ES-I3 (cell line): ENCODE measurements at regions not wholly inside any gene's neighbourhood (a gene's known extent, or its start where the extent isn't known, plus 50 kb on each side); places are given as distances from the start of the nearest gene placed in this dataset.

Experiments
- H3K36me3 ChIP-seq: 2 replicates; pipeline ENCODE4 v1.6.1; 2013; ENCODE audit warnings: mild to moderate bottlenecking, low read length, control low read depth, moderate library complexity; ENCODE audit not compliant: insufficient read depth
- H3K4me1 ChIP-seq: 2 replicates; pipeline ENCODE4 v1.6.1; 2013; ENCODE audit warnings: mild to moderate bottlenecking, control low read depth, low read length; ENCODE audit not compliant: insufficient read depth
- H3K9ac ChIP-seq: 2 replicates; pipeline ENCODE4 v1.6.1; 2013; ENCODE audit warnings: low read depth, mild to moderate bottlenecking, low read length, moderate library complexity
- H3K9me3 ChIP-seq: 2 replicates; pipeline ENCODE4 v1.6.1; 2013; ENCODE audit warnings: mild to moderate bottlenecking, low read length, moderate library complexity; ENCODE audit not compliant: control insufficient read depth, insufficient read depth

DNA sequence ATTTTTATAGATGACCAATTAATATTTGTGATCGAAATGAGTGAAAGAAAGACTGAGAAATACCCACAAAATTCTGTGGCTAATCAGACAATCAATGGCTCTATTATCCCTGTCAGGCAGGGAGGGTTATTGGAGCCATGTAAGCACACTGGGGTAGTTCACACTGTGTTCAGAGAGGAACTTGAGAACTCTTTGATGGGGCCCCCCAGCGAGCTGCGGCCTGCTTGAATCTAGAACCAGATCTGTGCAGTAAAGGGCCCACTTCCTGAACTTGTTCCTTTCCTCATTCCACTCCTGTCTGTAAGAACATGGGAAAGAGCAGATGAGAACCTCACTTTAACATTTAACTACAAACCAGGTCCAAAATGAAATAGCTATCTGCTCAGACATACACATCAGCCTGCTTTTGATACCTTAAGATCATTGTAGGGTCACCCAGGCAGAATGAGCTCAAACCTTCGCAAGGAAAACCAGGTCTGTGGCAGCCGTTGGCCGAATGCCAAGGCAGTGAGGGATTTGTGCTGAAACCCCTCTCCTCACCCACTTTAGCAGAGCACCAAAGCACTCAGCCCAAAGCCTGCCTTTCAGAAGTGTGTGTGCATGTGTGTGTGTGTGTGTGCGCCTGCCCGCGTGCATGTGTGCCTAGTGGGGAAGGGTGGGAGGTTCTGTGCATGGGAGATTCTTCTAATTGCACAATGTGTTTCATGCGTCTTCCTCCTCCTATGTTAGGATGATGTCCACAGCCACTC is 365.6 kb upstream of the MGMT start:
- H3K4me1 ChIP-seq = no peaks in the 10 kb centered on the region
- no peaks in the 10 kb centered on the region for H3K9me3 ChIP-seq
- H3K36me3 ChIP-seq = no peaks in the 10 kb centered on the region
- H3K9ac ChIP-seq = no peak overlapping the region

DNA sequence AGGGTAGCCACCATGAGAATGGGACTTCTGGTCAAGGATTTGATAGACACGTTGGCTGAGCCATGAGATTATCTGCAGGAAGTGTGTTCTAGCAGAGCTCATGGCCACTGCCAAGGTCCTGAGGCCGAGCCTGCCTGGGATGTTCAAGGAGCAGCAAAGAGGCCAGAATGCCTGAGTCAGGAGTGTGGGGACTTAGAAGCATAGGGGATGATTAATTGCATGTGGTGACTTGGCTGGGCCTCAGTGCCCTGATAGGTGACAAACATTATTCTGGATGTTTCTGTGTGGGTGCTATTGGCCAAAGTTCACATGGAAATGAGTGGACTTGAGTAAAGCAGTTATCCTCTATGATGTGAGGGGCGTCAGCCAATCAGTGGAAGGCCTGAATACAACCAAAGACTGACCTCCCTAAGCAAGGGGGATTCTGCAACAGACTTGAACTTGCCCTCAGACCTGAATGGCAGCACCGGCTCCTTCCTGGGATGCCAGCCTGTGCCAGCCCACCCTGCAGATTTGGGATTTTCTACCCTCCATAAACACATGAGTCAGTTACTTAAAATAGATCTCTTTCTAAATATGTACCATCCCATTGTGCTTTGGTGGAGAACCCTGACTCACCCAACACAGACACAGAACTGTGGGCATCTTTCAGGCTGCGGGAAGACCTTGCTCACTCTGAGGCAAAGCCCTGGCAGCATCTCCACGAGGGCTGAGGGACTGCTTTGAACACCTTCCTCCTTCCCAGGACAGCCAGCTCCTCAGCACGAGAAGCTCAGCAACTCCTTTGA is 363.9 kb upstream of the MGMT start:
- H3K36me3 ChIP-seq = no peaks in the 10 kb centered on the region
- no peaks in the 10 kb centered on the region for H3K4me1 ChIP-seq
- H3K9me3 ChIP-seq = no peaks in the 10 kb centered on the region
- H3K9ac ChIP-seq = no peak overlapping the region

DNA sequence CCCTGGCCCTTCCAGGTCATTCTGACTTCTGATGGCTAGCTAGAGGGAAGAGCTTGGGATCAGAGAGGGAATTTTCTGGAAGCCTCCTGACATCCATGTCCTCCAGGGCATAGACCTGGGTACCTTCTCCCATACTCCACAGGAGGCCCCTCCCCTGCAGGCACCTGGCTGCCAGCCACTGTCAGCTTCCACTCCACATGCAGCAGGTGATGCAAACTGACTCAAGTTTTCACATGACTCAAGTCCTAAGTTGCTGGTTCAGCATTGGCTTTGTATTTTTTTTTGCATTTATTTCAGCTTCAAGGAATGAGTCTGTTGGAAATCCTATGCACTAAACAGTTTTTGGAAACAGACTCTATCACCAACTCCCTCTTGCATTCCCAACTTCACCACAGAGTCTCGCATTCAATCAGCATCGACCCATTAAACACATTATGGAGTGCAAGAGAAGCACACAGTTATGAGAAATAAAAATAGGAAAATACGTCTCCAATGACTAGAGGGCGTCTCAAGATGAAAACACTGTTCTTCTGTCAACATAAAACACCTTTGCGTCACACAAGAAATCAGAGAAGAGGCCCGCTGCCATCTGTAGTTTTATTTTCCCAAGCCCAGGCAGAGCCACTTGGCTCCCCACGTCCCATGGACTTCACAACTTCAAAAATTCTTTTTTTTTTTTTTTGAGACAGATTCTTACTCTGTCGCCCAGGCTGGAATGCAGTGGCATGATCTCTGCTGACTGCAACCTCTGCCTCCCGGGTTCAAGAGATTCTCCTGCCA is 362.6 kb upstream of the MGMT start:
- no peaks in the 10 kb centered on the region for H3K9me3 ChIP-seq
- no peak overlapping the region for H3K9ac ChIP-seq
- H3K4me1 ChIP-seq = no peaks in the 10 kb centered on the region
- H3K36me3 ChIP-seq = no peaks in the 10 kb centered on the region

DNA sequence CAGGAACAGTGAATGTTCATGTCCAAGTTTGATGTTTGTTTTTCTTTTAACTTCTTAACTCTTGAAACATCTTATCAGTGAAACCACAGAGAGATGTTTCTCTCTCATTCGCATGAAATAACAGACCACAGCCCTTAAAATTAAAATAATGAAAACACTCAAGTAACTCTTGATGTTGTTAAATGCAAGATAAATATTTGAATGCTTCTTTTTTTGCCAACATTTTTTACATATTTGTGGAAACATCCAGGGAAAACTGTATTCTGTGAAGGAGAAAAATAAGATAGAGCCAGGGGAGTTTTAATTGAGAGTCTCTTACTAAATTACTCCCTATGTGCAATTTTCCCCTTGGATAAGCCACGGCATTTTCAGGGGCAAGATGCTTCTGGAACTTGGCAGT is 361.8 kb upstream of the MGMT start:
- no peaks in the 10 kb centered on the region for H3K9me3 ChIP-seq
- H3K36me3 ChIP-seq = no peaks in the 10 kb centered on the region
- H3K9ac ChIP-seq = no peak overlapping the region
- no peaks in the 10 kb centered on the region for H3K4me1 ChIP-seq

DNA sequence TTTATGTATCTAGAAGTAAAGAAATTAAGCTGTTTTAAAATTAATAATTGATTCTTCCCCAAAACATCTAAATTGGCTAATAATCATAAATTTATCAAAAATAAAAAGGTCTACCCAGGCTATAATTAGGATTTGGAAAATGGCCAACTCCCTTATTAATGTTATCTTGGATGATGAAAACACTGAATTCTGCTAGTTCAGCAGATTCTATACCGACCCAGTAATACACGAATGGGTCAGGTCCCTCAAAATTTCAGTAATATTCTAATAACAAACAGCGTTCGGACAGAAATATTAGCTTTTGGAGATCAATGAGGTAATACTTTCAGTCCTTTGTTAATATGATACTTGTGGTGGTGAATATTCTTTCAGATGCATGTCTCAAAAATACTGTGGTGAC is 360.7 kb upstream of the MGMT start:
- Histone ChIP-seq H3K36me3 (no peaks in the 10 kb centered on the region), H3K9ac (no peak overlapping the region), H3K9me3 (no peaks in the 10 kb centered on the region), H3K4me1 (no peaks in the 10 kb centered on the region)

DNA sequence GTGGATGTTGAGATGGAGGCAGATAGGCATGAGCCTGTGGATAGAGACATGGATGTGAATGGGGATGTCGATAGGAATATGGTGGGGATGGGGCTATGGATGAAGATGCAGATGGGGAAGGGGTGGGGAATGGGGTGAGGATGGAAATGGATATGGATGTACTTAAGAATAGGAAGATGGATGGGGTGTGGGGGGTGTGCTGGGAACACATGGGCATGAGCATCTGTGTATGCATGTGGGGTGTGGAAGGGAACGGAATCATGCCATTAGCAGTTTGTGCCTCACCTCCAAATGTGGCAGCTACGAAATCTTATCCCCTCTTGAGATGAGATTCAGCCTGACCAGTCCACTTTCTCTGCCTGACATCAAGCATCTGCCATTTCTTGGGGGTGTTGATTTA is 359.5 kb upstream of the MGMT start:
- no peaks in the 10 kb centered on the region for H3K4me1 ChIP-seq
- H3K9ac ChIP-seq = no peak overlapping the region
- no peaks in the 10 kb centered on the region for H3K36me3 ChIP-seq
- no peaks in the 10 kb centered on the region for H3K9me3 ChIP-seq

DNA sequence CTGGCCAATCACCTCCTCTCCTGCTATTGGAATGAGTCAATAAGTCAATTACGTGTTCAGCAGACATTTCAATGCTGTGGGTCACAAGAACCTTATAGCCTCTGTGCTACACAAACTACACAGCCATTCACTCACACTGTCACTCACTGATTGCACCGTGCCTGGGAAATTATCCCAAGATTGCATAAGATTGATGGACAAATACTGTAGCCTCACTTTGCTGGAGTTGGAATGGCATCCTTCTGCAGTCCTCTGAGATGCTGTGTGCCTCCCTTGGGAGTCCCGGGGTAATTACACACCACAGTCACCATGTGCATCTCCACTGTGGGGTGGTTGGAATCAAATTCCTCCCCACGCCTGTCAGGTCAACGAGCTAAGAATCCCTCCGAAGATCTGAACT is 358.7 kb upstream of the MGMT start:
- Histone ChIP-seq H3K36me3 (no peaks in the 10 kb centered on the region), H3K4me1 (no peaks in the 10 kb centered on the region), H3K9ac (no peak overlapping the region), H3K9me3 (no peaks in the 10 kb centered on the region)

DNA sequence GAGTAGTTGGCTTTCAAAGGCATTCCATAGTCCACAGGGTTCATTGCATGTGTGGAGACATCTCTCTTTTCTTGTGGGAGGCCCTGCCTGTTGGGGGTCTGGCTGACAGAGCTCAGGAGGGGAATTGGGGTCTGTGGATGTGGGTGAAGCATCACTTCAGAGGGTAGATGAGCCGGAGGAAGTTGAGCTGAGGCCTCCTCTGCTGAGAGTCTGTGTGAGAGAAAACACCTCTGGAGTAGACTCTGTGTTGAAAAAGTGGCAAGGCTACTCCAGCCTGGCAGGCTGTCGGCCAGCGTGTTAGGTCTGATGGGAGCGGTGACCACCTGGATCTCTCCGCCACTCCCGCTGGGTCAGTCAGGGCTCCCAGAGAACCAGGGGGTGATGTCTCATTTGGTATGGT is 358.0 kb upstream of the MGMT start:
- no peaks in the 10 kb centered on the region for H3K9me3 ChIP-seq
- no peaks in the 10 kb centered on the region for H3K4me1 ChIP-seq
- no peak overlapping the region for H3K9ac ChIP-seq
- H3K36me3 ChIP-seq = no peaks in the 10 kb centered on the region

DNA sequence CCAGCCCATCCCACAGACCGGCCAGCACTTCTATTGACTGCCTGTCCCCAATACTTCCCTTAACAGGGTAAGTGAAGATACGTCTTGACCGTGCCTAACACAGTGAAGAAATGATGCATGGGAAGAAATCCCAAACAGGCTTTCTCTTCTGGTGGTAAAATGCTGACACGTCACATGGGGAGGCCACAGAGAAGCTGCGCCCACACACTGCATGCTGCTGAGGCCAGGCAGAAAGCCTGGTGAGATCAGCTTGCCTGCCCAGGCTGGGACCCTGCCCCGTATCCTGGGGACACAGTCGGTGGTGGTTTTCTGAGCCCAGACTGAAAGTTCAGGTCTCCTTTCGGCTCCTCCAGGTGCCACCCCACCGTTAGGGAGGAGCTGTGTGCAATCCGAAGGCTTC is 356.3 kb upstream of the MGMT start:
- no peaks in the 10 kb centered on the region for H3K36me3 ChIP-seq
- no peaks in the 10 kb centered on the region for H3K4me1 ChIP-seq
- no peak overlapping the region for H3K9ac ChIP-seq
- no peaks in the 10 kb centered on the region for H3K9me3 ChIP-seq

DNA sequence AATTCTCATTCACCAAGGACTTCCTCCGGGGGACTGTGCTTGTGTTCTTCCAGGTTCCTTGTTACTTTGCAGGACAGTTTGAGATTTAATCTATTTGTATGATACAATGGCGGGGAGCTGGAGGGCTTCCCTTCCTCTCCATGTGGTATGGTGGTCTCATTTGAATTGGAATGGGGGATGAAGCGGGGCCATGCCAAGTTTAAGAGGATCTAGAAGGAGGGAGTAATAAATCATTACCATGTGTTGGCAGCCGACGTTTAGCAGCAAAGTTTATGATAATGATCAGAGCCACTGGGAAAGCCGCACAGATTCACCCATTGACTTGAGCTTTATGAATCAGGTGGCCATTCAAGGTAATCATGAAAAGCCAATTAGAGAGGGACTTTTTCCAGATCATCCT is 355.1 kb upstream of the MGMT start:
- Histone ChIP-seq H3K4me1 (no peaks in the 10 kb centered on the region), H3K9me3 (no peaks in the 10 kb centered on the region), H3K9ac (no peak overlapping the region), H3K36me3 (no peaks in the 10 kb centered on the region)

DNA sequence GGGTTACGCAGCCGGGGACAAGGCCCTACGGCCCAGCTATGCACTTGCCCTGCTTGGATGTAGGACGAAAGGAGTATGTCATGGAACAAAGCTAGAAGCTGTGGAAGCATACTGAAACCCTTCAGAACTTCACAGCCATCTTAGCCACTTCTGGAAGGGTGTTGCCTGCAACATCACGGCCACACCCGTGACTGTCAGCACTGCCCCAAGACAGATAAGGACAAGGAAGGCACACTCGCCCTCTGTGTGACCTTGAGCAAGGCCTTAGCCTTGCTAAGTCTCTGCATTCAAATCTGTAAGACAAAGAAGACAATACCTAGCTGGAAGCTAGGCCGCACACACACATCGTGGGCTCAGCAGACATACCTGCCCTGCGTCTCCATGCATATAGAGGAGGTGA is 352.5 kb upstream of the MGMT start:
- Histone ChIP-seq H3K9ac (no peak overlapping the region), H3K9me3 (no peaks in the 10 kb centered on the region), H3K36me3 (no peaks in the 10 kb centered on the region), H3K4me1 (no peaks in the 10 kb centered on the region)

DNA sequence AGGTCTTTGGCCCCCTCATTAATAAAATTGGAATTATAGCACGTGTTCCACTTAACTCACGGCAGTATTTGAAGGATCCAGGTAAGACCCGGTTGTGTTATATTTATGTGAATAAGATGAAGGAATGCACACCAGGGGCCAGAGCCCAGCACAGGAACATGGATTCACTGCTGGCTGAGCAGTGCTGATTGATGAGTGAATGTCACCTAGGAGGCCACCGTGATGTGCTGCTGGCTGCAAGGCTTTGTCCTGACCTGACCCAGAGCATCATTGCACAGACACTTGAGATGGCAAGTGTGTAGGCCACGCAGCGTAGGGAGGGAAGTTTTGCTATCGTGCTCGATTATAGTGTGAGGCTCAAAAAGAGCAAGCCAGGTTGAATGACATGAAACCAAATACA is 350.7 kb upstream of the MGMT start:
- Histone ChIP-seq H3K36me3 (no peaks in the 10 kb centered on the region), H3K9ac (no peak overlapping the region), H3K4me1 (no peaks in the 10 kb centered on the region), H3K9me3 (no peaks in the 10 kb centered on the region)

DNA sequence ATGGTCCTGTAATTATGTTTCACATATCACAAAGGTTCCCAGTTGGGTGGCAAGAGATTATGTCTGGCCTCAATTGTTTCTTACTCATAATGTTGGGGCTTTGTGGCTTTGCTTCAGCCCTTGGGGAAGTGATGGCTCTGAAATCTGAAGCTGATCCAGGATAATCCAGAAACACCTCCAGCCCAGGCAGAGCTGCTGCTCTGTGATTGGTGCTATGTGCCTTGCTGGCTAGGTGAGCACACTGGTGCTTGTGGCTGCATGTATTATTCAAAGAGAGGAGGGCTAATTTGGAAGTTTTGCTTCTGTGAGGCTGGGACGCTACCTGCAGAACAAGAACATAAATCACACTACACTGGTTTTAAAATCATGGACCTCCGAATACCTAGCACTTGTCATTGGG is 346.6 kb upstream of the MGMT start:
- no peaks in the 10 kb centered on the region for H3K9me3 ChIP-seq
- H3K9ac ChIP-seq = no peak overlapping the region
- no peaks in the 10 kb centered on the region for H3K4me1 ChIP-seq
- no peaks in the 10 kb centered on the region for H3K36me3 ChIP-seq

DNA sequence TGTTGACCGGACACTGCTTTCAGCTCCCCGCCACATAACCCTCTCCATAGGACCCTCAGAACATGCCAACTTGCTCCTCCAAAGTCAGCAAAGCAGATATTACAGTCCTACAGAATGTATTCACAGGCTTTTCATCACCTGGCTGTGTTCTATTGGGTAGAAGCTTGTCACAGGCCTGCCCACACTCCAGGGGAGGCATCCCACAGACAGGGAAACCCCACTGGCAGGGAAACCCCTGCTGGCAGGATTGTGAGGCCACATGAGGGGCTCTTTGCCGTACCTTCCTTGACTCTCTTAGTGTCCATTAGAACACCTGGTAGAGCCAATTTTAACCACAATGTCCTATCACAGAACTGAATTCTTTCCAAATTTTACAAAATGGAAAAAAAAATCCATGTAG is 344.2 kb upstream of the MGMT start:
- Histone ChIP-seq H3K9ac (no peak overlapping the region), H3K9me3 (no peaks in the 10 kb centered on the region), H3K36me3 (no peaks in the 10 kb centered on the region), H3K4me1 (no peaks in the 10 kb centered on the region)

DNA sequence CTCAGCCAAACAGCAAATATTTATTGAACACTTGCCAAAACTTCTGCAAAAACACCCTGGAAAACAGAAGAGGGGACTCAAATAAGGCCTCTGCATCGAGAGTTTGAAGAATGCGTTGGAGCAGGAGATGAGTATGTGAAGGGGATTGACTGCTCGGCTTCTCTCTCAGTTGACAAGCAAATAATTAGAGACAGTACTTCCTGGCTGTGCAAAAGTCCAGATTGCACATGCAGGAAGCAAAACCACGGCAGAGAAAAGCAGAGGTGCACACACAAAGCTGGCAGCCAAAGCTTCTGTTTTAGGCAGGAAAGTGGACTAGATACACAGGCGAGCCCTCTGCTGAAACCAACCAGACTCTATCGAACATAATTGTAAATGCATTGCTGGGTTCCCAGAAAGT is 343.6 kb upstream of the MGMT start:
- Histone ChIP-seq H3K9ac (no peak overlapping the region), H3K36me3 (no peaks in the 10 kb centered on the region), H3K9me3 (no peaks in the 10 kb centered on the region), H3K4me1 (no peaks in the 10 kb centered on the region)
